RCC 7860 (cell line): ENCODE measurements at regions not wholly inside any gene's neighbourhood (a gene's known extent, or its start where the extent isn't known, plus 50 kb on each side); places are given as distances from the start of the nearest gene placed in this dataset.
A peak's percentile ranks its signal among the peaks of the same experiment; 100 is the strongest.
"Not testable (repeated sequence)": the region's sequence is repeated elsewhere in the genome, so short reads cannot be mapped to it uniquely, and the experiment has no call there.

ENCODE experiments used
- DNase-seq: peaks from one replicate; pipeline ENCODE4 v3.0.0-alpha.2; 2015; ENCODE audit warnings: low spot score
- FAIRE-seq: peaks from 2 replicates; lab custom pipeline; 2012; peaks lifted over from hg19 to GRCh38; lab: Jason Lieb, UNC

DNA sequence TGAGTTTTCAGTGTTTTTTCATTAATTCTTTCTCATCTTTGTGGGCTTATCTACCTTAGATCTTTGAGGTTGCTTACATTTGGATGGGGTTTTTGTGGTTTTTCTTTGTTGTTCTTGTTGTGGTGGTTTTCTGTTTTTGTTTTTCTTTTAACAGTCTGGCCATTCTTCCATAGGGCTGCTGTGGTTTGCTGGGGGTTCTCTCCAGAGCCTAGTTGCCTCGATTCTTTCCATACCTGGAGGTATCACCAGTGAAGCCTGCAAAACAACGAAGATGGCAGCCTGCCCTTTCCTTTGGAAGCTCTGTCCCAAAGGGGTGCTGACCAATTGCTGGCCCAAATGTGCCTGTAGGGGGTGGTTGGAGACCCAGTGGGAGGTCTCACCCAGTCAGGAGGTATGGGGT, 168.6 kb upstream of the CLNK start:
- FAIRE-seq: no peak
- DNase-seq: no peak

- FAIRE-seq: no peak
Observed at GRCh38 chr4:10841697-10842096, 157.1 kb upstream of the CLNK start.

DNA sequence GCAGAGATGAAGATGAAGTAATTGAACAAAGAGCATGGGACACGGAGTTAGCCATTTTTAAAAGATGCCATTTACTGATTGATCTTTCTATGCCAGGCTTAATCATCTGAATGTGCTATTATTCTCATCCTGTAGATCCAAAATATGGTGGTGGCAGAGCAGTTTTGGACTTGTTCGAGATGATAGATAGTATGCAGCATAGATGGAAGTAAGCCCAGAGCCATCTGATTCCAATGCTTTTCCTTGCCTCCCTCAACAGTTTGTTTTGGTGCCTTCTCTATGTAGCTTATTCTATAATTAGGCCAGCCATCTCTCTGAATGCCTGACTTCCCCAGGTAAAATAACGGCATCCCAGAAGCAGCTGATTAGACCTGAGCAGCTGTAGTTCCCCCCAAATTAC, 152.6 kb upstream of the CLNK start:
- FAIRE-seq (no peak), DNase-seq (no peak)

More at GRCh38 chr4:10841697-10842096, 157.1 kb upstream of the CLNK start:
- no peak for DNase-seq

GRCh38 chr4:10832806-10833628, 148.4 kb upstream of the CLNK start:
- FAIRE-seq: no peak
- DNase-seq: no peak

DNA sequence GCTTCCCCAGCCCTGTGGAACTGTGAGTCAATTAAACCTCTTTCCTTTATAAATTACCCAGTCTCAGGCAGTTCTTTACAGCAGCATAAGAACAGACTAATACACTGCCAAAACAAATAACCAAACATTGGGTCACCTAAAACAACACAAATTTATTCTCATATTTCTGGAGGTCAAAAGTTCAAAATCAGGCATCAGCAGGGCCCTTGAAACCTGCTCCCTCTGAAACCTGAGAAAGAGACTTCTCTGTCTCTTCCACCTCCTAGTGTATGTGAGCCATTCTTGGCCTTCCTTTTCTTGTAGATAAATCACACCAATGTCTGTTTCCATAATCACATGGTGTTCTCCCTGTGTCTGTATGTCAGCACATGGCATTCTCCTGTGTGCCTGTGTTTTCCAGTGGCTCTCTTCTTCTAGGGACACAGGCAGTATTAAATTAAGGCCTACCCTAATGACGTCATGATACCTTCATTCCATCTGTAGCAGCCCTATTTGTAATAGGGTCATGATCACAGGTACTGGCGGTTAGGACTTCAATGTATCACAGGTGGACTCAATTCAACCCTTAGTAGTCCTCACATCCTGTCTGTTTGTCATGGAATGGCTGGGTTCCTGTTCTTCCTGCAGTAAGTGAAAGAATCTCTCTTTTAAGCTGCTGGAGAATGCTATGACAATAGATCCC, 147.3 kb upstream of the CLNK start:
- DNase-seq (no peak), FAIRE-seq (no peak)

DNA sequence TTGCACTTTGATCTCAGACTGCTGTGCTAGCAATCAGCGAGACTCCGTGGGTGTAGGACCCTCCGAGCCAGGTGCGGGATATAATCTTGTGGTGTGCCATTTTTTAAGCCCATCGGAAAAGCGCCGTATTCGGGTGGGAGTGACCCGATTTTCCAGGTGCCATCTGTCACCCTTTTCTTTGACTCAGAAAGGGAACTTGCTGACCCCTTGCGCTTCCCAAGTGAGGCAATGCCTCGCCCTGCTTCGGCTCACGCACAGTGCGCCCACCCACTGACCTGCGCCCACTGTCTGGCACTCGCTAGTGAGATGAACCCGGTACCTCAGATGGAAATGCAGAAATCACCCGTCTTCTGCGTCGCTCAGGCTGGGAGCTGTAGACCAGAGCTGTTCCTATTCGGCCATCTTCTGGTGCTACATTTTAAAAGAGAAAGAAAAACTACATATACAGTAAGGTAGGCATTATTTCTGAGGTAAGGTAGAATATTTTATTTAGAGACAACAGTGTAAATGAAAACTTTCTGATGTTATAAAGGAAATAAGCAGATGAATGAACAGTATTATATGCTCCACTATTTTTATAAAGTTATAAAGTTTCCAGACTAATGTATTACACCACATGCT, 144.5 kb upstream of the CLNK start:
- FAIRE-seq: not testable (repeated sequence)

GRCh38 chr4:10821826-10822225, 137.3 kb upstream of the CLNK start:
- FAIRE-seq: no peak
- DNase-seq: no peak

More for the DNA sequence above, 144.5 kb upstream of the CLNK start:
- not testable (repeated sequence) for DNase-seq

- FAIRE-seq (no peak), DNase-seq (no peak)
Observed at GRCh38 chr4:10816571-10816970, 132.0 kb upstream of the CLNK start.

GRCh38 chr4:10811991-10812390, 127.4 kb upstream of the CLNK start:
- FAIRE-seq (no peak), DNase-seq (no peak)

- no peak for FAIRE-seq
- DNase-seq: no peak
Observed at GRCh38 chr4:10810411-10810810, 125.8 kb upstream of the CLNK start.

- DNase-seq (no peak), FAIRE-seq (no peak)
Observed at GRCh38 chr4:10809905-10810304, 125.3 kb upstream of the CLNK start.

- DNase-seq (no peak), FAIRE-seq (no peak)
Observed at GRCh38 chr4:10808591-10808990, 124.0 kb upstream of the CLNK start.

GRCh38 chr4:10806953-10807645, 122.5 kb upstream of the CLNK start:
- FAIRE-seq: no peak
- DNase-seq: no peak

GRCh38 chr4:10803713-10804343, 119.3 kb upstream of the CLNK start:
- no peak for FAIRE-seq

GRCh38 chr4:10787365-10787764, 102.8 kb upstream of the CLNK start:
- FAIRE-seq (no peak), DNase-seq (no peak)

More at GRCh38 chr4:10803713-10804343, 119.3 kb upstream of the CLNK start:
- DNase-seq: no peak

DNA sequence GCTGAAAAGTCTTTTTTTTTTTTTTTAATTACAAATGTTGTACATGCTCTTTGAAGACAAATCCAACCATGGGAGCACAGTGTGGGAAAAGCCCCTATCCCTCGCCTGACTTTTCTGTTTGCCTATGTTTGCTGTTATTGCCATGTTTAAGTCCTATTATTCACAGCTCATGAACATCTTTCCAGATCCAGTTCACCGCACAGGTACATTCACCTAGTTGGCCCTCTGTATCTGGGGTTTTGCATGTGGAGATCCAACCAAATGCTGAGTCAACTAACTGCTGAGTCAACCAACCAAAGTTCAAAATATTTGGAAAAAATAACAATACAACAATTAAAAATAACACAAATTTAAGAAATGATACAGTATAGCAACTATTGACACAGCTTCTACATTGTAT, 100.1 kb upstream of the CLNK start:
- DNase-seq (no peak), FAIRE-seq (no peak)

- FAIRE-seq: no peak
- peak; percentile 22 for DNase-seq
Observed at GRCh38 chr4:10783351-10783750, 98.8 kb upstream of the CLNK start.

DNA sequence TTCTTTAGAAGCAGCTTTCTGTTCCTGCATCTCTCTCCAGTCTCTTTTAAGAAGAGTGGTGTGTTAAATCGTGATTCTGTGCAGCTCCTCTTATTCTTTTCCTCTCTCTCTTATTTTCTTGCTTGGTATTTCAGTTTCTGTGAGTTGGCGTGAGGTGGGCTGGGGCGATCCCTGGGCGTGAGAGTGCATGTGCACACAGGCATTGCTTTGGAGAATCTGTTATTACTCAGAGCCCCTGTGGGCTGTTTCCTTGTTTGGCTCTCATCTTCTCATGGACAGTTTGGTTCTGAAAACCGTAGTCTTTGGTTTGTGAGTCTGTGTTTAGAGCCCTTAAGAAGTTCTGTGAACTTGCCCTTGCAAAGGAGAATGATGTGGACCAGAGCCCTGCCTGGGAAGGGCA, 97.2 kb upstream of the CLNK start:
- FAIRE-seq (no peak), DNase-seq (no peak)

DNA sequence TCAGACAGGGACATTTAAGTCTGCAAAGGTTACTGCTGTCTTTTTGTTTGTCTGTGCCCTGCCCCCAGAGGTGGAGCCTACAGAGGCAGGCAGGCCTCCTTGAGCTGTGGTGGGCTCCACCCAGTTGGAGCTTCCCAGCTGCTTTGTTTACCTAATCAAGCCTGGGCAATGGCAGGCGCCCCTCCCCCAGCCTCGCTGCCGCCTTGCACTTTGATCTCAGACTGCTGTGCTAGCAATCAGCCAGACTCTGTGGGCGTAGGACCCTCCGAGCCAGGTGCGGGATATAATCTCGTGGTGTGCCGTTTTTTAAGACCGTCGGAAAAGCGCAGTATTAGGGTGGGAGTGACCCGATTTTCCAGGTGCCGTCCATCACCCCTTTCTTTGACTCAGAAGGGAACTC, 96.2 kb upstream of the CLNK start:
- not testable (repeated sequence) for DNase-seq, FAIRE-seq

- peak; percentile 64 for FAIRE-seq
- DNase-seq: not testable (repeated sequence)
Observed at GRCh38 chr4:10775132-10775531, 90.6 kb upstream of the CLNK start.

DNA sequence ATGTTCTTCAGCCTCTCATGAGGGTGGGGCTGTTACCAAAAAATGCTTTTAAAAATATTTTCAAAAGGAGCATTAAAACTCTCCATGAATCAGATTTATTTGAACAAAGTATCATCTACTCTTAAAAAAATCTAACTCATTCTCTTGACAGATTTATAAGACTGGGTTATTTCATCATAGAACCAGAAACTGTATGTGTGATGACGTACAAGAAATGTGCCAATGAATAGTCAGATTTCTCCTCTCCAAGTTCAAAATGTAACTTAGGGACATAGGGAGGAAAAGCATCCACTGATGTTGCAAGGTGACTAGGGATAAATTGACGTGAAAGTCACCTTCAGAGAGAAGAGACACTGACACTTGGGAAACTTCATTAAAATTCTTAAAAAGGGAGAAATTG, 89.1 kb upstream of the CLNK start:
- FAIRE-seq (no peak), DNase-seq (no peak)
